ENCODE measurements at regions not wholly inside any gene's neighbourhood (a gene's known extent, or its start where the extent isn't known, plus 50 kb on each side); places are given as distances from the start of the nearest gene placed in this dataset.

GRCh38 chr7:98511175-98511574 is 105.9 kb upstream of the NPTX2 start:
- intact Hi-C loops (cut with DNase I; ENCODE audit: low total_unique reads) = no loop called here
- H3K27me3 ChIP-seq = no peaks in the 10 kb centered on the region
- no peaks in the 10 kb centered on the region for H3K4me1 ChIP-seq
- H3K9me3 ChIP-seq = no peaks in the 10 kb centered on the region
- no peaks in the 10 kb centered on the region for H3K36me3 ChIP-seq
- no peak for DNase-seq (ENCODE audit: low spot score in 2 of 2)
- no peak for TF ChIP-seq CTCF (IDR thresholded peaks at IDR 0.05)
- no peak for TF ChIP-seq POLR2A (IDR thresholded peaks at IDR 0.05)
- no peak for TF ChIP-seq POLR2AphosphoS5 (IDR thresholded peaks at IDR 0.05)
- H3K4me3 ChIP-seq = no peak overlapping the region
- no peak overlapping the region for H3K27ac ChIP-seq

GRCh38 chr7:98509836-98510235 is 107.2 kb upstream of the NPTX2 start:
- no peaks in the 10 kb centered on the region for H3K9me3 ChIP-seq
- no peak overlapping the region for H3K4me3 ChIP-seq
- no peak overlapping the region for H3K27ac ChIP-seq
- no peak for TF ChIP-seq POLR2A (IDR thresholded peaks at IDR 0.05)
- DNase-seq (ENCODE audit: low spot score in 2 of 2) = no peak
- intact Hi-C loops (cut with DNase I; ENCODE audit: low total_unique reads) = no loop called here
- no peaks in the 10 kb centered on the region for H3K4me1 ChIP-seq
- H3K27me3 ChIP-seq = no peaks in the 10 kb centered on the region
- no peaks in the 10 kb centered on the region for H3K36me3 ChIP-seq

GRCh38 chr7:98506471-98506870 is 105.6 kb upstream of the BAIAP2L1 start:
- intact Hi-C loops (cut with DNase I; ENCODE audit: low total_unique reads) = no loop called here
- Histone ChIP-seq H3K27ac (no peak overlapping the region), H3K9me3 (peaks cover 3 to 4% of the 10 kb centered on the region in 2 donors), H3K36me3 (no peaks in the 10 kb centered on the region), H3K4me1 (no peaks in the 10 kb centered on the region), H3K4me3 (no peak overlapping the region), H3K27me3 (no peaks in the 10 kb centered on the region)
- DNase-seq (ENCODE audit: low spot score in 2 of 2) = no peak
- TF ChIP-seq CTCF (IDR thresholded peaks at IDR 0.05) (no peak), POLR2A (IDR thresholded peaks at IDR 0.05) (no peak), POLR2AphosphoS5 (IDR thresholded peaks at IDR 0.05) (no peak)

- H3K27me3 ChIP-seq = no peaks in the 10 kb centered on the region
- TF ChIP-seq POLR2AphosphoS5 (IDR thresholded peaks at IDR 0.05) = no peak
- no peak for TF ChIP-seq POLR2A (IDR thresholded peaks at IDR 0.05)
- TF ChIP-seq CTCF (IDR thresholded peaks at IDR 0.05) = no peak
- H3K9me3 ChIP-seq = peaks cover 16 to 30% of the 10 kb centered on the region in 2 donors
- no peak overlapping the region for H3K27ac ChIP-seq
- no peak overlapping the region for H3K4me3 ChIP-seq
- no peak for DNase-seq (ENCODE audit: low spot score in 2 of 2)
- H3K36me3 ChIP-seq = no peaks in the 10 kb centered on the region
- H3K4me1 ChIP-seq = no peaks in the 10 kb centered on the region
- intact Hi-C loops (cut with DNase I; ENCODE audit: low total_unique reads) = no loop called here
These were observed 99.9 kb upstream of the BAIAP2L1 start for GRCh38 chr7:98500764-98501163.

GRCh38 chr7:98496618-98497017 is 95.7 kb upstream of the BAIAP2L1 start:
- Histone ChIP-seq H3K4me1 (no peaks in the 10 kb centered on the region), H3K27ac (no peak overlapping the region), H3K27me3 (no peaks in the 10 kb centered on the region), H3K36me3 (no peaks in the 10 kb centered on the region), H3K4me3 (no peak overlapping the region), H3K9me3 (peaks cover 13 to 28% of the 10 kb centered on the region in 2 donors)
- intact Hi-C loops (cut with DNase I; ENCODE audit: low total_unique reads) = no loop called here
- no peak for DNase-seq (ENCODE audit: low spot score in 2 of 2)
- TF ChIP-seq CTCF (IDR thresholded peaks at IDR 0.05) (no peak), POLR2AphosphoS5 (IDR thresholded peaks at IDR 0.05) (no peak), POLR2A (IDR thresholded peaks at IDR 0.05) (no peak)
